Eye (tissue), 1 donor: ENCODE measurements at regions not wholly inside any gene's neighbourhood (a gene's known extent, or its start where the extent isn't known, plus 50 kb on each side); places are given as distances from the start of the nearest gene placed in this dataset.

Experiments used
- DNase-seq: peaks from one replicate; pipeline ENCODE4 v3.0.0-alpha.2; 2015

DNA sequence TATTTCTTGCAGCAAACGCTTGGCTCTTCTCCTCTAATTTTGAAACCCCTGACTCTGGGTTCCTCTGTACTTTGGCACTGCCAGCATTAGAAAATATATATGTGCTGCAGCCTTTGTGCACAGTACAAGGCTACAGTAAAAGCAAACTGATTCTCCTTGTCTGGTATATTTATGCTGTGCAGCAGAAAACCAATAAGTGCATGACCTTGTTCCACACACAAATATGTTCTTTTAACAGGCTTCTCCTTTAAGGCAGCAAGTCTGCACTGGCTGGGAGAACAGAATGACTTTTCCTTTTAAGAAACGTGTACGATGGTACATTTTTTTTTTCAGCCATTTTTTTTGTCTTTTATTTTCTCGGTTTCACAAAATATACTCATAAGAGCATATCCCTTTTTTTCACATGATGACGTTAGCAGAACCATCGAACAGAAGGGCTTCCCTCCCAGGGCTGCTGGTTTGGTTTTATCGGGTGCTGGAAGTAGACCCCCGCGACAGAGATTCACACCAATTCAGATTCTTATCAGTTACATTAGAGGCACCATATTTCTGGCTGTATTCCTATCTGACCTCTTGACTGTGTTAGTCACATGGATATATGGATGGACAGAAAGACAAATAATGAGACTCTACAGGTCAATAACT lies 129.9 kb upstream of the ARID1B start:
- no peak for DNase-seq

DNA sequence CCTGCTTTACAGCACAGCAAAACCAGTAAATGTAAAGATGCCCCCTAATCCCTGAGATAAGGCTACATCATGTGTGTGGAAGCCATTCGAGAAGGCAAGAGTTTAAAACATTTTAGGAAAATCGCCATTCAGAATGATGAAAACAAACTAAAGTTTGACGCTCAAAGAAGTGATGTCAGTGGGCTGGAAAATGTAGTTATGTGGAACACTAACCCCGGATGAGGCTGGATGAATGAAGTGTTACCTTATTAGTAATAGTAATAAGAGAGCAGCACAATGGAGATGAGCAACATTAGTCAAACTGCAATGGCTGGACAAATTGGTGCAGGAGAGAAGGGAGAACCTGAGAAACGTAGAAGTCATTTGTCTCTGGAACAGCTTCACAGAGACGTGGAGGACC lies 130.7 kb upstream of the ARID1B start:
- DNase-seq: no peak

DNA sequence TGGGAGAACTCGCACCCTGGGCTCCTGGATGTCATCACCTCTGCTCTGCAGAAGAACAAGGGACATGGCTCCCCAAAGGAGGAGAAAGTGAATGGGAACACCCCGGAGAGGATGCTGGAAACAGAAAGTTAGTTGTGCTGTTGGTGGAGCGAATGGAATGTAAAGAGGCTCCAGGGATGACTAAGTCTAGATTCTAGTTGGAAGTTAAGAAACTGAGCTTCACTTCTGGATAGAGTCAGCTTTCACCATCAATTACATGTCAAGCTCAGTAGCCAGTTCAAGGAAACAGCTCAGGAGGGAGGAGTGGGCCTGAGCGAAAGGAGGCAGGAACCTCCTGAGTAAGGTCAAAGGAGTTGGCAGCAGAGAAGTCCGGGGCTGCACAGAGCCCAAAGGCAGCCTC lies 132.1 kb upstream of the ARID1B start:
- DNase-seq: no peak

DNA sequence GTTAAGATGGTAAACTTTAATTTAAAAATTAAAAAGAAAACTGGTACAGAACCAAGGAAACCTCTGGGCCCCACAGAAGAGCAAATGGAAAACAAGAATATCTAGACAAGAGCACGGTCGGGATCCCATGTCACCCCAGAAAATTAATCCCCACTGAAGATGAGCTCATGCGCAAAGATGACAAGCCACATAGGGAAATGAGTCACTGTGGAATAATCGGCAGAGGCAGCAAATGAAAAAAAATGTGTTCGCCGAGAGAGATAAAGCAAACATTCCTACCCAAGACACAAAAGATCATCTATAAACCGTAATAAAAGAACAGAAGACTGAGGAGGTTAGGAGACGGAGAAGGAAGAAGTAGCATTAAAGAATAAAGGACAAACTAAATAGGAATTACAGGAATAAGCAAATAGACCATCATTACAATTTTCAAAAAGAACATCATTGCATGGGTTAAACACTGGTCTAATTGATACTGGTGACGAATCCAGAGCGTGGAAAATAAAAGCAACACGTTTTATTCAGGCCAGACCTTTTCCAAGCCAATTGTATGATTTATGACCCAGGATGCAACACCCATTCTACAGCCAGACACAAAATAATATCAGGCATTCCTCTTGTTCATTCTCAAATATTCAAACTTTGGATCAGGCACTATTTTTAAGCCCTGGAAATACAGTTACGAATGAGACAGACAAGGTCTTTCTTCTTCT lies 138.0 kb upstream of the ARID1B start:
- no peak for DNase-seq

DNA sequence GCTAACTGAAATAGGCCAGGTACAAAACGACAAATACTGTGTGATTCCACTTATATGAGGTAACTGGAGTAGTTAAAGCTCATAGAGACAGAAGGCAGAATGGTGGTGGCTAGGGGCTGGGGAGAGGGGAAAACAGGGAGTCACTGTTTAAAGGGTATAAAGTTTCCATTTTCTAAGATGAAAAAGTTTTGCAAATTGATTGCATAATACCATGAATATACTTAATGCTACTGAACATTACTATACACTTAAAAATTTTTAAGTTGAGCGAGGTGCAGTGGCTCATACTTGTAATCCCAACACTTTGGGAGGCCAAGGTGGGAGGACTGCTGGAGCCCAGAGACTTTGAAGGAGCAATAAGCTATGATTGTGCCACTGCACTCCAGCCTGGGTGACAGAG lies 138.6 kb upstream of the ARID1B start:
- DNase-seq: no peak

DNA sequence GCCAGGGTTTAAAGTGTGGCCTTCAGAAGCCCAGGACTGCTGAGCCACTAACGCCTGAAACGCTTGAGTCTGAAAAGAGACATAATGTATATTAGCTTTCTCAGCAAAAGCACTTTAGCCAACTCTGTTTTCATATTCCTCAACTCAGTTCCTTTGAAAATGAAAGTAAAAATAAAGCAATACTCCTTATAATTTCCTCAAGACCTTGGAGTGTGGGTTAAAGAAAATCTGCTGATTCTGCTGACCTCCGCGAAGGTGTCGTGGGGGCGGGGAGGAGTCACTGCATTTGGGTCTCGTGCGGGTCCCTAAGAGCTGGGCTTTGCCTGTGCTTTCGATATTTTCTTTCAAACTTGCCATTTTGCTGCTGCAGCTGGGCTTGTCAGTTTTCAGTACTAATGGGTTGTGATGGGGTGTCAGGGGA lies 142.2 kb upstream of the ARID1B start:
- peak; percentile 78 for DNase-seq

DNA sequence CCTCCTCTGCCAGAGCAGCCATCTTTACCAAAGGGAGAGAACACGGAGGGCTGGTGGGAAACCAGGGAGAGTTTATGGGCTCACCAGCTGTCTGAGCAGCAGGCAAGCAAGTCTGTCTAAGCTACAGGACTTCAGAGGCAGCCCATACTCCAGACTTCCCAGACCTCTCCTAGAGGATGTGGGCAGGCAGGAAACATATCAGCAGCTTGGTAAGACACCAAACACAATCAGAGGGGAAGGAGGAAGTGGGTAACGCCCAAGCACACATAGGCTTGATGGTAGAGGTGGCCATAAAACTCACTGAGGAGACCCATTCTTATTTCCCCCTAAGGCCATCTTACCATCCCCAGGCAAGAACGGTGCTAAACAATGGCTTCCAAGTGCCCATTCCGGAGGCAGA lies 143.1 kb upstream of the ARID1B start:
- no peak for DNase-seq

DNA sequence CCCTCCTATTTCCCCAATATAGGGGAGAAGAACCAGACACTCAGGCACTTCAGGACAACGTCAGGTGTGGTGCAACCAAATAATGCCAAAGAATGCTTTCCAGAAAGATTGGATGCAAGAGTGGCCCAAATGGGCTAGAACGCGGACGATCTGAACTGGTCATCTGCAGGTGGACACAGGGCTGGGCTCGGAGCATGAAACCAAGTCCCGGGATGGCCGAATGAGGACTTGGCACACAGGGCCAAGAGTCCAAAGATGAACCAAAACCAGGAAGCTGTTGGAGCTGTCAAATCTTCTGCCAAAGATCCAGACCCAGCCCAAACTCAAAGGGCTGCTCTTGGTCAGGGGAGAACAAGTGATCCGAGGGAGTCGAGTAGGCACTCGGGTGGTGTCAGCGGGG lies 143.9 kb upstream of the ARID1B start:
- DNase-seq: no peak

DNA sequence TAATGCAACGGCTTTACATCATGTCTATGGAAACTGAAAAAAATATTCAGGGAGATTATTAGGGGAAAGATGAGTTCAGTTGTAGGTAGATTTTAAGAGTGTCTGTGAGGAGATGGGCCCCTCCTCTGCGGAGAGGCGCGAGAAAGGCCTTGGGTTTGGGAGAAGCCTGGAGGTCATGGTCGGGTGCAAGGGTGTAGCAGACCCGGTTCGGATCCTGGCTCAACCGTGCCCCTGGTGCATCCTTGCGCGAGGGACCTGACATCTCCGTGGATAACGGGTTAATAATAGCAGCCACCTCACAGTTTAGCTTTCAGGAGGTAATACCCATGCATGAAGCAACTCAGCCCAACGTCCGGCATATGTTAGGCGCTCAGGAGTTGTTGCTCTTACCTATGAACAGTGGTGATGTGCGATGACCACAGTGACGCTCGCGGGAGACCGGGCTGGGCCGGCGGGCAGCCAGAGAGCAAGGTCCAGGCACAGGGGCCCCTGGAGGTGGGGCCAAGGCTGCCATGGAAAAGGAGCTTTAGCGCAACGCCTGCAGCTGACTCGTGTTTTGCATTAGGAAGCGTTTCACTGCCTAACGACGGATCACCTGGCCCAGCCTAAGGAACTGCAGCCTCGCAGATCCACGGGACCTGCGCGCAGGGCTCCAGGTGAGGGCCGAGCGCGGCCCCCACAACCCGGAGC lies 146.4 kb upstream of the ARID1B start:
- no peak for DNase-seq

DNA sequence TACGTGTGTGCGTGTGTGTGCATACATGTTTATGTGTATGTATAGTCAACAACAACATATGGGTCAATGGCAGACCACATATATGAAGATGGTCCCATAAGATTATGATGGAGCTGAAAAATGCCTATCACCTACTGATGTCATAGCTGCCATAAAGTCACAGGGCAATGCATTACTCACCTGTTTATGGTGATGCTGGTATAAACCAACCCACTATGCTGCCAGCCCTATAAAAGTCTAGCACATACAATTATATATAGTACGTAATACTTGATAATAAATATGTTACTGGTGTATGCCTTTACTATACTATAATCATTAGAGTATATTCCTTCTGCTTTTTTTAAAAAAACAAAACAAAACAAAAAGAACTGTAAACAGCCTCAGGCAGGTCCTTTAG lies 148.4 kb upstream of the ARID1B start:
- no peak for DNase-seq

DNA sequence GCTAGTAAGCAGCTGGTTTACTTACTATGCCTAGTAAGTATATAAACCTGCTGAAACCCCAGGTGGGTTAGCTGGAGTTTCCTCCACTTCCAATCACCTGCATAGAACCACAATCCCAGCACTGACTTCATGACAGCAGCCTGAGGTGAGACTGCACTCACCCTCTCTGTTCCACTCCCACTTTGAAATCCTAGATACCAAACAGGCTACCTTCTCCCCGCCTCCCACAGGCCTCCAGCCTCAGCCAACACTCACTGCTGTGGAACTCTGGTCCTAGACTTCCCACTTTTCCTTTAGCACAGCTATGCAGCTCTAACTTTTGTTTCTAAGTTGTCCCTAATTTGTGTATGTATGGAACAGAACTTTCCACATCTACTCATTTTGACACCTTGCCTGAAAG lies 149.7 kb upstream of the ARID1B start:
- no peak for DNase-seq

DNA sequence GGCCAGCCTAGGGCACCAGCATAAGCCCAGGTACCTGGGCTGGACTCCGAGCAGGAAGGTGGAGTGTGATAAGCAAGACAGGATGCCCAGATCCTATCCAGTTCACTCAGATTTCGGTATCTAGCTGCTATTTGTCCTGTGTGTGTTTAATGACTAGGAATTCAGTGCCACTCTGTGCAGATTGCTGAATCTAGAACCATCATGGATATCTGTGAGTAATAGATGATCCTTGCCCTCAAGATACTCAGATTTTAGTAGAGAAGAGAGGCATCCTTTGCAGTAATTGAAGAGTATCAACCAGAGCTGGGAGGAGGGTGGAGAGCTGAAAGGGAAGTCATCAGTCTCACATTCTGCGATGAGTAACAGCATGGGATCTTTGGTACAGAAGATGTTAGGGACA lies 155.0 kb upstream of the ARID1B start:
- no peak for DNase-seq

DNA sequence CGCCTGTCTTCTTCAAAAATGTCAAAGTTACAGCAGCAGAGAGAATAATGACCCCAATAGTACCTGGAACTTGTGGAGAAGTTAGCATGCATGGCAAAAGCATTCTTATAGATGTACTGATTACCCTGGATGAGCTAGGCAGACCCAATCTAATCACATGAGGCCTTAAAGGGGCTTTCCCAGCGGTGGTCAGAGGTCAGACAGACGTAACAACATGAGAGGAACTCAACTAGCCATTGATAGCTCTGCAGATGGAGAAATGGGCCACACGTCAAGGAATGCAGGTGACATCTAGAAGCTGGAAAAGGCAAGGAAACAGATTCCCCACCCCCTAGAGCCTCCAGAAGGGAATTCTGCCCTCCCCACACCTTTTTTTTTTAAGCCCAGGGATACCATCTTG lies 156.8 kb upstream of the ARID1B start:
- DNase-seq: no peak

DNA sequence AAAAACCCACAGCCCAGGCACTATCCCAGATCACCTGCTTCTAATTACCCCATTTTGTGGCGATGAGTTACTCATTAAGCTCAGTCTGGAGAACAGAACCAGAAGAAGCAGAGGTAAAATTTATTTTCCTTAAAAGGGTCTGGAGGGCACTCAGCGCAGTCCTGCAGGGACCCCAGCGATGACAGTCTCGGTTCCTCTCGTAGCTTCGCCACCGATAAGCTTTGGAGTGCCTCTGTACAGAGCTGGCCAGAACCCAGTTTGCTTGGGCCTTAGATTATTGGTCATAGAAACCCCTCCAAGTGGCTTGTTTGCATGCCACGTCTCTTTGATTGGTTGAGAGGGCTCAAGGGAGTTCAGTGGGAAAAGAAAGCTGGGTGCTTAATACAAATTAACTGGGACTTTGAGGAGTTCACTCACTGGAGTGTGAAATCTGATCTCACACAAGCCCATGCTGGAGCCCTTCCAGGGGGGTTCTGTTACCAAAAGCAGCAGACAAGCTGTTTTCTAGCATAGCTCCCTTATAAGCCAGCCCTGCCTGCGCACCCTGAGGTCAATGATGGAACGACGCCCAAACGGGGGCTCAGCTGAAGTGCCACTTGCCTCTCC lies 158.5 kb upstream of the ARID1B start:
- DNase-seq: peak; percentile 72

DNA sequence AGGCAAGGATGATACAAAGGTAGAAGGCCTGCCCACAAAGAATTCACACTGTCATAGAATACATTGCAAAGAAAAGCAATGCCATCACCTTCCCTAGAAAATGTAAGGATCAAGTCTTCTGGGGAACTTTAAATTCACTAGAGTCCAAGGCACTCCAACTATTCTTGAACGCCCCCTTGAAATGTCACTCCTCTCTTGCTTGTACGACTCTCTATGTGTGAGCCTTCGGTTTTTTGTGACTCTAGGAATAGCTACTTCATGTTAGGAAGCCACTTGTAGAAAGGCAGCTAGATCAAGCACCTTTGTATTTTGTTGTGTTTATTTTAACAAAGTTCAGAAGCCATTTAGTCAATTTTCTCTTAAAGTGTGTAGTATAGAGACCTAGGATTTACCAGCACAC lies 159.2 kb upstream of the ARID1B start:
- DNase-seq: no peak

DNA sequence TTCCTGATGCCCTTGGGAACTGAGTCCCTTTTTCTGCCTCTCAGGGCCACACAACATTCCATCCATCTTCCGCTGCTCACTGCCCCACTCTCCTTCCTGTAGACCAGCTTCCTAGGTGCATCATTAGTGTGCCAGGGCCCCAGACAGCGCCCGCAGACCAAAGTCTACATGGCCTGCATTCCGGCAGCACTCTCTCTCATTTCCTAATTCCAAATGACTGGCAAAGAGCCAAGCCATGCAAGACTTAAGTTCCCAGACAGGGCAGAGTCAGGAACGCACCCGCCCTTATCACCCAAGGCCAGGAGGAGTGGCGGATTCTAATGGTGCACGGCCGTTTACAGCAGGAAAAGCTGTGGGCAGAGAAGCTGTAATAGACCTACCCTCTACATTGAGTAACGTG lies 159.8 kb upstream of the ARID1B start:
- peak; percentile 52 for DNase-seq

DNA sequence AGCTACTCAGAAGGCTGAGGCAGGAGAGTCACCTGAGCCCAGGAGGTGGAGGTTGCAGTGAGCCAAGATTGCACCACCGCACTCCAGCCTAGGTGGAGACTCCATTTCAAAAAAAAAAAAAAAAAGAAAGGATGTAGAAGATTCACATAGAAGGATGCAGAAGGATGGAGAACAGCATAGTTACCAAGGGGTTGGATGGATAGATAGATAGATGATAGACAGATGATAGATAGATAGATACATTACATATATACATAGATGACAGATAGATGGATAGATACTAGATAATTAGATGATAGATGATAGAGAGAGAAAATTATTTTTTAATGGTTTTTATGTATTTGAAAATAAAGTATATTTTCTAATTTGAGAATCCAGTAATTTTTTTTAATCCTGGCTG lies 160.7 kb upstream of the ARID1B start:
- no peak for DNase-seq

DNA sequence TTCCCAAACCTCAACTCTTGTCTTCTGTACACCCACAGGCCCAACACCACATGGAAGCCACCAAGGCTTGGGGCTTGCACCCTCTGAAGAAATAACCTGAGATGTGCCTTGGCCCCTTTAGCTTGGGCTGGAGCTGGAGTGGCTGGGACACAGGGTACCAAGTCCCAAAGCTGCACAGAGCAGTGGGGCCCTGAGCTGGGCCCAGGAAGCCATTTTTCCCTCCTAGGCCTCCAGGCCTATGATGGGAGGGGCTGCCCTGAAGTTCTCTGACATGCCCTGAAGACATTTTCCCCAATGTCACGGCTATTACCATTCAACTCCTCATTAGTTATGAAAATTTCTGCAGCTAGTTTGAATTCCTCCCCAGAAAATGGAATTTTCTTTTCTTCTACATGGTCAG lies 163.2 kb upstream of the ARID1B start:
- DNase-seq: no peak

DNA sequence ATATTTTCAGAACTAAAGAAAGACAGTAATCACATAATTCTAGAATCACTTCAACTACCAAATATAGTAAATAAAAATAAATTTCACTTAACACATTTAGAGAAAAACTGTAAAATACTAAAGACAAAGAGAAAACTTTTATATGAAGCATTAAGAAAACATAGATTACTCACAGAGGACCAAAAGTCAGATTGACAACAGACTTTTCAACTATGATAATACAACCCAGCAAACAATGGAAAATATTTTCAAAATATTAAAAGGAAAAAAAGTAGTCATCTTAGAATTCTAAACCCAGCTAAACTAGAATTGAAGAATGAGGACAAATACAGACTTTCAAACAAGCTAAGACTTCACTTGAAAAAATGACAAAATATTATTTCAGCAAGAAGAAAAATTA lies 164.8 kb upstream of the ARID1B start:
- no peak for DNase-seq

DNA sequence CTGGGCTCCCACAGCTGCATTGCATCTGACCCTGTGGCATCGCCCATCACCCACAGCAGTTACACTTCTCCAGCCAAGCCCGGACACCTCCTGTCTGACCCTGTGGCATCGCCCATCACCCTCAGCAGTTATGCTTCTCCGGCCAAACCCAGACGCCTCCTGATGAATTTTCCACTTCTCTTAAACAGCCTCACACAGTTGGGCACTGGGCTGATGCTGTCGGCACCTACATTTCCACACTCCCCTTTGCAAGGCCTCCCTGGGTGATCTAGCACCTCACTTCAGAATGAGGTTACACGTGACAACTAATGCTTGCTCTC lies 175.2 kb upstream of the ARID1B start:
- DNase-seq: no peak

DNA sequence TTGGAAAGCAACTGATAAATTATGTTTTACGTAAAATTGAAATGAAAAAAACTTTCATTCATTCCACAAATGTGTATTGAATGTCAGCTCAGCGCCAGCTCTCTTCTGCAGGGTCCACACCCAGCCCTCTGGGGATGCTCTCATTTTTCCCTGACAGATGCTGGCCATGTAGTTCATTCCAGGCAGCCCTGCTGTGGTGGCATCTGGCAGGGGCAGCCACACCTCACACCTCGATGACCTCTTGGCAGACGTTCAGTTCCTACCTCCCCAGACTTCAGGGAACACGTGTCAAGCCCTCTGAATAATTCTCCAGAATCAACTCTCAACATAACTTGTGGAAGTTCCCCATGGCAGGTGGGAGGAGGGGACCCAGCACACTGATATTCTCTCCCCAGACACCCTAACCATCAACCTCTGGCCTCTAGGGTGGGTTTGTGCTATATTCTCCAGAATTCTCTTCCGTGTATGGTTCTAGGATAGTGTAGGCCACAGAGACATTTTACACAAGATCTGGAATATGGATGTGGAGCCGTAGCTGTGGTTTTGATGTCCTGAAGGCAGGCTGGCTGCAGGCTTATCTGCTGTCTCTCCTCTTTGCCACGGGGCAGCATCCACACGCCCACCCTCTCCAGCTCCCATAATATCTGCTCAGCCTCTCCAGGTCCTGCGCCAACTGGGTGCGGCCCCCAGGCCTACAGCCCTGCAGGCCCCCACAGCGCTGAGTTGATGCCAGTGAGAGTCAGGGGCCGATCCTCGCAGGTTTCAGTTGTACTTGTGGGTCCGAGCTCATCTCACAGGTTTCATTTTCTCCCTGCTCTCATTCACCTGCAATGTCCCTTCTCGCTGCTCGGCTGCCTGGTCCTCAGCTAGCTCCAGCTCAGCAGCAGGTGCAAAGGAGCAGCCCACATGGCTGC lies 175.8 kb upstream of the ARID1B start:
- no peak for DNase-seq

DNA sequence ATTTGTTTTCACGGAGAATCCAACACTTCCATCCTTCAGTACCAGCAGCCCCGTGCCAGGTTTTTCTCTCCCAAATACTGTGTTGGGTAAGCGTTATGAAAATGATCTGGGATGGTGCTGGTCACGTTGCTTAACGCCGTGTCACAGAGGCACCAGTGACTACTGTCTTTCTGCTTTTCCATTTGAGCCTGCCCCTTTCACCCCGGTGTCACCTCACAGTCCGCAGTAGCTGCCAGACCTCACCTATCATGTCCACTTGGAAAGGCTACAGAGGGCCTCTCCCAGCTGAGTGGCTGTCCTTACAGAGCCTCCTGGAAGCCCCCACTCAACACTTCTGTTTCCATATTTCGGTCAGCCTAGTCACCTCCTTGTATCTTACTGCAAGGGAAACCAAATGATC lies 176.5 kb upstream of the ARID1B start:
- DNase-seq: no peak

DNA sequence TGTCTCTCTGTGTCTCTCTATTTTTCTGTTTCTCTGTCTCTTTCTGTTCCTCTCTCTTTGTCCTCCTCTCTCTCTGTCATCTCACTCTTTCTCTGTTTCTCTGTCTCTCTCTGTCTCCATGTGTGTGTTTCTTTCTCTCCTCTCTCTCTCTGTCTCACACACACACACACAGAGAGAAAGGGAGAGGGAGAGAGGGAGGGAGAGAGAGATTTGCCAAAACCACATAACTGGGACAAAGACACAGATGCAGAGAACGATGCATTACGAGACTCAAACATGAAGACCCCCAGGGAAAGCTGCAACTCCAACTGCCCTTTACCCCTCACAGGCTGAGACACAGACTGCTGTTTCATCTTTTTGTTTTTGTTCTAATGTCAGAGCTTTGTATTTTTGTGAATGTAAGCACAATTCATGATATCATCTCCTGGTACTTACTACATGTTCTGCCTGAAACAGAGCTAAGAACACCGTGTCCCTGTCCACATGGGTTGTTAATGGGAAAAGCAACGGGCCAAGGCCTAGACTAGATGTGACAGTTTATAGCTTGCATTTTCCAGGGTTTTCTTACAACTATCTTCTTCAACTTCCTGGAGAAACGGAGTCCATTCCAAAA lies 177.1 kb upstream of the ARID1B start:
- peak; percentile 62 for DNase-seq
